ENCODE measurements at regions not wholly inside any gene's neighbourhood (a gene's known extent, or its start where the extent isn't known, plus 50 kb on each side); places are given as distances from the start of the nearest gene placed in this dataset.

- no peak for TF ChIP-seq CTCF (IDR thresholded peaks at IDR 0.05)
- no peak for TF ChIP-seq POLR2A (IDR thresholded peaks at IDR 0.05)
- H3K4me3 ChIP-seq: no peak overlapping the region
- WGBS, 2 donors: 13 to 25% methylated on average over 1 of the region's 1 CpG
- H3K36me3 ChIP-seq: no peaks in the 10 kb centered on the region
- H3K27me3 ChIP-seq: no peaks in the 10 kb centered on the region
- peaks cover 0 to 35% (median 7%) of the 10 kb centered on the region in 3 donors for H3K4me1 ChIP-seq
- no peak for DNase-seq
- peak overlapping the region in 1 of 4 donors; percentile 7 for H3K27ac ChIP-seq
- intact Hi-C loops (cut with DNase I): no loop called here
- H3K9me3 ChIP-seq: no peaks in the 10 kb centered on the region
Observed at GRCh38 chr6:113450061-113450465, 407.1 kb upstream of the MARCKS start.

GRCh38 chr6:113451049-113451448 is 406.1 kb upstream of the MARCKS start:
- WGBS, 2 donors: 94 to 97% methylated on average over 3 of the region's 3 CpGs
- H3K9me3 ChIP-seq: no peaks in the 10 kb centered on the region
- intact Hi-C loops (cut with DNase I): no loop called here
- no peak for TF ChIP-seq POLR2A (IDR thresholded peaks at IDR 0.05)
- TF ChIP-seq CTCF (IDR thresholded peaks at IDR 0.05): no peak
- H3K4me3 ChIP-seq: no peak overlapping the region
- no peaks in the 10 kb centered on the region for H3K27me3 ChIP-seq
- no peak for DNase-seq
- H3K27ac ChIP-seq: no peak overlapping the region
- H3K36me3 ChIP-seq: no peaks in the 10 kb centered on the region
- H3K4me1 ChIP-seq: peaks cover 0 to 35% (median 7%) of the 10 kb centered on the region in 3 donors

GRCh38 chr6:113457198-113457597 is 399.9 kb upstream of the MARCKS start:
- Histone ChIP-seq H3K4me3 (no peak overlapping the region), H3K27ac (no peak overlapping the region), H3K36me3 (no peaks in the 10 kb centered on the region), H3K4me1 (no peaks in the 10 kb centered on the region), H3K9me3 (no peaks in the 10 kb centered on the region), H3K27me3 (no peaks in the 10 kb centered on the region)
- TF ChIP-seq CTCF (IDR thresholded peaks at IDR 0.05): no peak
- WGBS, 2 donors: 79 to 84% methylated on average over 4 of the region's 4 CpGs
- DNase-seq: no peak
- intact Hi-C loops (cut with DNase I): no loop called here

- DNase-seq: no peak
- intact Hi-C loops (cut with DNase I): no loop called here
- H3K27ac ChIP-seq: no peak overlapping the region
- no peaks in the 10 kb centered on the region for H3K4me1 ChIP-seq
- 75 to 78% methylated on average over 2 of the region's 2 CpGs for WGBS, 2 donors
- no peaks in the 10 kb centered on the region for H3K9me3 ChIP-seq
- no peak overlapping the region for H3K4me3 ChIP-seq
- H3K27me3 ChIP-seq: no peaks in the 10 kb centered on the region
- TF ChIP-seq CTCF (IDR thresholded peaks at IDR 0.05): no peak
- no peak for TF ChIP-seq POLR2A (IDR thresholded peaks at IDR 0.05)
- no peaks in the 10 kb centered on the region for H3K36me3 ChIP-seq
Observed at GRCh38 chr6:113457751-113458150, 399.4 kb upstream of the MARCKS start.

GRCh38 chr6:113458368-113459010 is 398.7 kb upstream of the MARCKS start:
- WGBS, 2 donors: 51 to 62% methylated on average over 2 of the region's 2 CpGs
- H3K27ac ChIP-seq: no peak overlapping the region
- intact Hi-C loops (cut with DNase I): no loop called here
- no peak overlapping the region for H3K4me3 ChIP-seq
- no peaks in the 10 kb centered on the region for H3K36me3 ChIP-seq
- no peak for DNase-seq
- no peaks in the 10 kb centered on the region for H3K9me3 ChIP-seq
- TF ChIP-seq POLR2A (IDR thresholded peaks at IDR 0.05): no peak
- TF ChIP-seq CTCF (IDR thresholded peaks at IDR 0.05): no peak
- H3K27me3 ChIP-seq: no peaks in the 10 kb centered on the region
- H3K4me1 ChIP-seq: no peaks in the 10 kb centered on the region

Data from esophagus squamous epithelium (tissue), 5 donors.